Heart left ventricle (tissue), 16 donors: ENCODE measurements at regions not wholly inside any gene's neighbourhood (a gene's known extent, or its start where the extent isn't known, plus 50 kb on each side); places are given as distances from the start of the nearest gene placed in this dataset.

Source experiments
- ATAC-seq, 4 donors: fragments of 200-7000 bp; cut with Tn5 transposase; one replicate each; pipeline ENCODE4 v1.9.1; 2020 to 2022; ENCODE audit warnings: moderate library complexity in 4 of 4, mild to moderate bottlenecking in 3 of 4, moderate number of reproducible peaks in 1 of 4
- DNase-seq, 5 donors: peaks; one replicate each; pipeline ENCODE4 v3.0.0-alpha.2; 2020
- H3K27ac ChIP-seq, 12 donors: fragments of 200-600 bp; sonication (generic) in 4 of 12; one replicate each; pipeline versions ENCODE4 v1.5.0 to v1.8.0; 2016 to 2022; ENCODE audit warnings: mild to moderate bottlenecking in 2 of 12
- H3K27me3 ChIP-seq, 9 donors: fragments of 200-600 bp; sonication (generic) in 2 of 9; one replicate each; pipeline versions ENCODE4 v1.5.1 to v1.8.0; 2016 to 2022; ENCODE audit warnings: mild to moderate bottlenecking in 3 of 9
- H3K36me3 ChIP-seq, 9 donors: fragments of 200-600 bp; sonication (generic) in 2 of 9; one replicate each; pipeline versions ENCODE4 v1.5.0 to v1.8.0; 2018 to 2022; ENCODE audit warnings: mild to moderate bottlenecking in 2 of 9
- H3K4me1 ChIP-seq, 12 donors: fragments of 200-600 bp; sonication (generic) in 4 of 12; one replicate each; pipeline versions ENCODE4 v1.5.0 to v1.8.0; 2016 to 2022; ENCODE audit warnings: mild to moderate bottlenecking in 3 of 12
- H3K4me3 ChIP-seq, 12 donors: fragments of 200-600 bp; sonication (generic) in 4 of 12; one replicate each; pipeline versions ENCODE4 v1.5.0 to v1.8.0; 2017 to 2022; ENCODE audit warnings: mild to moderate bottlenecking in 9 of 12, moderate library complexity in 4 of 12
- H3K9me3 ChIP-seq, 12 donors: fragments of 200-600 bp; sonication (generic) in 4 of 12; one replicate each; pipeline versions ENCODE4 v1.5.0 to v1.8.0; 2016 to 2022; ENCODE audit warnings: mild to moderate bottlenecking in 1 of 12
- CTCF ChIP-seq, 12 donors: fragments of 200-600 bp; sonication (generic) in 4 of 12; IDR thresholded peaks; one replicate each; pipeline versions ENCODE4 v1.5.0 to v1.8.0; 2018 to 2022; ENCODE audit warnings: antibody characterized with exemption in 12 of 12, mild to moderate bottlenecking in 5 of 12
- POLR2A ChIP-seq, 2 donors: fragments of 450-650 bp; IDR thresholded peaks; one replicate each; pipeline ENCODE4 v1.6.1; 2017; ENCODE audit warnings: antibody characterized with exemption in 2 of 2, mild to moderate bottlenecking in 2 of 2, moderate library complexity in 2 of 2
- WGBS, 4 donors: extraction: QIAGEN DNeasy Blood & Tissue Kit in 2 of 4; methylation state at CpG; one replicate each; pipeline versions ENCODE4 v1.1.5 to v1.1.7; 2013 to 2018; 5-methylcytosine and 5-hydroxymethylcytosine counted together
- intact Hi-C, 10 donors: fragments of 100-400 bp; cut with DNase I; formaldehyde crosslinking; loops; one replicate each; pipeline versions ENCODE4 v1.11.1 to v1.14.2; 2022
- donor health status: ischemic (EF 13 %, LVEDD 7.1; RV severe dilation, severe dysfunction).
- donor health status: healthy with polysubstance abuse.
- donor health status: DM: no; HTN: yes; CAD: no.
- donor health status: DM: no; HTN: no; CAD: no.
- donor health status: ischemic (EF 25% LVEDD 6.9; RV normal size, moderate dysfunction).
- donor health status: ischemic (EF 25% LVEDD 5.7; RV mildly dilated, moderate dysfunction).
- donor health status: healthy.
- donor health status: DM: yes; HTN: yes; CAD: no.
- donor health status: ischemic (EF 35%, LVEDD 5.7; RV mildly dilated, moderate dysfunction).
- donor health status: nonischemic (EF 11% LVEDD 7.7; RV severe dilation, severe dysfunction).
- donor health status: DM: yes; HTN: yes; CAD: no.
- donor health status: PGD.
- donor health status: ischemic (EF 29% LVEDD 5.4; RV normal size, mild dysfunction).
- donor health status: nonischemic (EF 23%, LVEDD 6.1; RV moderate dilation, normal function).

- no peak for ATAC-seq
- intact Hi-C loops, result no loop called here
- H3K27ac ChIP-seq, result no peak overlapping the region
Measured at GRCh38 chr7:31398815-31399214, 58.3 kb upstream of the NEUROD6 start.

GRCh38 chr7:31407178-31407676 lies 66.7 kb upstream of the NEUROD6 start:
- Histone ChIP-seq H3K27me3 (peaks cover 0 to 16% (median 0%) of the 10 kb centered on the region in 9 donors), H3K9me3 (no peaks in the 10 kb centered on the region), H3K4me3 (no peak overlapping the region), H3K36me3 (no peaks in the 10 kb centered on the region), H3K27ac (no peak overlapping the region), H3K4me1 (peaks cover 0 to 4% (median 0%) of the 10 kb centered on the region in 12 donors)
- TF ChIP-seq POLR2A (IDR thresholded peaks at IDR 0.05) (no peak), CTCF (IDR thresholded peaks at IDR 0.05) (no peak)
- no peak for ATAC-seq
- 36 to 64% (median 43%) methylated on average over 2 of the region's 2 CpGs for WGBS, 4 donors
- no peak for DNase-seq
- intact Hi-C loops, result no loop called here

More at GRCh38 chr7:31398815-31399214, 58.3 kb upstream of the NEUROD6 start:
- WGBS, 4 donors, result 69 to 87% (median 80%) methylated on average over 2 of the region's 2 CpGs
- Histone ChIP-seq H3K36me3 (no peaks in the 10 kb centered on the region), H3K27me3 (no peaks in the 10 kb centered on the region), H3K9me3 (no peaks in the 10 kb centered on the region), H3K4me3 (no peak overlapping the region), H3K4me1 (no peaks in the 10 kb centered on the region)
- no peak for TF ChIP-seq CTCF (IDR thresholded peaks at IDR 0.05)
- no peak for TF ChIP-seq POLR2A (IDR thresholded peaks at IDR 0.05)
- DNase-seq, result no peak

- 71 to 79% (median 73%) methylated on average over 3 of the region's 3 CpGs for WGBS, 4 donors
- no peak overlapping the region for H3K4me3 ChIP-seq
- H3K27ac ChIP-seq, result no peak overlapping the region
- TF ChIP-seq POLR2A (IDR thresholded peaks at IDR 0.05) (no peak), CTCF (IDR thresholded peaks at IDR 0.05) (no peak)
- intact Hi-C loops, result no loop called here
- peaks cover 0 to 4% (median 0%) of the 10 kb centered on the region in 12 donors for H3K4me1 ChIP-seq
- H3K9me3 ChIP-seq, result no peaks in the 10 kb centered on the region
- ATAC-seq (peak in 2 of 4 donors; percentile 28 to 44), DNase-seq (no peak)
- H3K27me3 ChIP-seq, result peaks cover 0 to 16% (median 0%) of the 10 kb centered on the region in 9 donors
- H3K36me3 ChIP-seq, result no peaks in the 10 kb centered on the region
Measured at GRCh38 chr7:31408140-31408729, 67.7 kb upstream of the NEUROD6 start.

GRCh38 chr7:31410265-31410664 lies 69.7 kb upstream of the NEUROD6 start:
- Histone ChIP-seq H3K9me3 (no peaks in the 10 kb centered on the region), H3K36me3 (no peaks in the 10 kb centered on the region), H3K4me3 (no peak overlapping the region), H3K27me3 (peaks cover 0 to 9% (median 0%) of the 10 kb centered on the region in 9 donors), H3K4me1 (peaks cover 0 to 4% (median 0%) of the 10 kb centered on the region in 12 donors), H3K27ac (no peak overlapping the region)
- no peak for ATAC-seq
- DNase-seq, result no peak
- intact Hi-C loops, result no loop called here
- 72 to 88% (median 80%) methylated on average over 2 of the region's 2 CpGs for WGBS, 4 donors
- no peak for TF ChIP-seq POLR2A (IDR thresholded peaks at IDR 0.05)
- no peak for TF ChIP-seq CTCF (IDR thresholded peaks at IDR 0.05)
